Skeletal muscle tissue (tissue), 3 donors: ENCODE measurements at regions not wholly inside any gene's neighbourhood (a gene's known extent, or its start where the extent isn't known, plus 50 kb on each side); places are given as distances from the start of the nearest gene placed in this dataset.
"Not testable (repeated sequence)": the region's sequence is repeated elsewhere in the genome, so short reads cannot be mapped to it uniquely, and the experiment has no call there.

ENCODE experiments used
- H3K27ac ChIP-seq: one replicate; pipeline ENCODE4 v1.7.0; 2013; ENCODE audit warnings: mild to moderate bottlenecking, low read depth, low read length, inconsistent platforms
- H3K27me3 ChIP-seq, 3 donors: one replicate each; pipeline ENCODE4 v1.7.0; 2013; ENCODE audit warnings: low read length in 3 of 3; ENCODE audit not compliant: control insufficient read depth in 3 of 3, insufficient read depth in 3 of 3
- H3K36me3 ChIP-seq, 3 donors: one replicate each; pipeline ENCODE4 v1.7.0; 2013; ENCODE audit warnings: low read length in 3 of 3; ENCODE audit not compliant: control insufficient read depth in 3 of 3, insufficient read depth in 3 of 3
- H3K4me1 ChIP-seq, 3 donors: one replicate each; pipeline ENCODE4 v1.7.0; 2013; ENCODE audit warnings: low read length in 3 of 3, mild to moderate bottlenecking in 3 of 3; ENCODE audit not compliant: control insufficient read depth in 3 of 3, insufficient read depth in 3 of 3
- H3K4me3 ChIP-seq, 3 donors: one replicate each; pipeline ENCODE4 v1.7.0; 2013; ENCODE audit warnings: low read length in 3 of 3
- H3K9ac ChIP-seq, 3 donors: one replicate each; pipeline ENCODE4 v1.7.0; 2013; ENCODE audit warnings: low read length in 3 of 3, mild to moderate bottlenecking in 3 of 3, moderate library complexity in 2 of 3, low read depth in 1 of 3
- H3K9me3 ChIP-seq, 3 donors: one replicate each; pipeline ENCODE4 v1.7.0; 2013; ENCODE audit warnings: low read length in 3 of 3; ENCODE audit not compliant: control insufficient read depth in 3 of 3
- donor health status: Osteomylitis.

- Histone ChIP-seq H3K4me3 (no peak overlapping the region), H3K36me3 (no peaks in the 10 kb centered on the region), H3K4me1 (no peaks in the 10 kb centered on the region), H3K9ac (no peak overlapping the region), H3K27ac (no peak overlapping the region), H3K9me3 (no peaks in the 10 kb centered on the region), H3K27me3 (peaks cover 8 to 33% (median 14%) of the 10 kb centered on the region in 3 donors)
These were observed 96.6 kb upstream of the LRPAP1 start for GRCh38 chr4:3628868-3629175.

GRCh38 chr4:3627967-3628867 lies 96.0 kb upstream of the LRPAP1 start:
- not testable (repeated sequence) for H3K4me3 ChIP-seq, H3K27ac ChIP-seq, H3K4me1 ChIP-seq, H3K9ac ChIP-seq, H3K9me3 ChIP-seq, H3K36me3 ChIP-seq
- peaks cover 11 to 36% (median 14%) of the 10 kb centered on the region in 3 donors for H3K27me3 ChIP-seq

- not testable (repeated sequence) for H3K27ac ChIP-seq
- peaks cover 11 to 36% (median 14%) of the 10 kb centered on the region in 3 donors for H3K27me3 ChIP-seq
These were observed 95.2 kb upstream of the LRPAP1 start for GRCh38 chr4:3627456-3627855.

GRCh38 chr4:3626131-3626884 lies 94.1 kb upstream of the LRPAP1 start:
- H3K9me3 ChIP-seq, H3K36me3 ChIP-seq, H3K9ac ChIP-seq, H3K27ac ChIP-seq, H3K4me1 ChIP-seq, H3K4me3 ChIP-seq: not testable (repeated sequence)
- H3K27me3 ChIP-seq = peaks cover 11 to 36% (median 14%) of the 10 kb centered on the region in 3 donors

More at GRCh38 chr4:3627456-3627855, 95.2 kb upstream of the LRPAP1 start:
- not testable (repeated sequence) for H3K9ac ChIP-seq, H3K9me3 ChIP-seq, H3K36me3 ChIP-seq, H3K4me3 ChIP-seq, H3K4me1 ChIP-seq

GRCh38 chr4:3625286-3625875 lies 93.2 kb upstream of the LRPAP1 start:
- not testable (repeated sequence) for H3K27ac ChIP-seq, H3K9me3 ChIP-seq, H3K36me3 ChIP-seq, H3K4me1 ChIP-seq, H3K9ac ChIP-seq, H3K4me3 ChIP-seq
- H3K27me3 ChIP-seq = peaks cover 11 to 34% (median 14%) of the 10 kb centered on the region in 3 donors

- H3K27me3 ChIP-seq = peaks cover 11 to 26% (median 14%) of the 10 kb centered on the region in 3 donors
- not testable (repeated sequence) for H3K36me3 ChIP-seq, H3K27ac ChIP-seq, H3K4me3 ChIP-seq, H3K9ac ChIP-seq, H3K4me1 ChIP-seq, H3K9me3 ChIP-seq
These were observed 91.6 kb upstream of the LRPAP1 start for GRCh38 chr4:3623809-3624329.

GRCh38 chr4:3623106-3623505 lies 90.9 kb upstream of the LRPAP1 start:
- no peaks in the 10 kb centered on the region for H3K4me1 ChIP-seq
- no peak overlapping the region for H3K4me3 ChIP-seq
- H3K36me3 ChIP-seq = no peaks in the 10 kb centered on the region
- H3K9me3 ChIP-seq = no peaks in the 10 kb centered on the region
- H3K27ac ChIP-seq = no peak overlapping the region
- peaks cover 7 to 25% (median 14%) of the 10 kb centered on the region in 3 donors for H3K27me3 ChIP-seq
- H3K9ac ChIP-seq = no peak overlapping the region

GRCh38 chr4:3620365-3620764 lies 88.1 kb upstream of the LRPAP1 start:
- H3K9ac ChIP-seq, H3K36me3 ChIP-seq, H3K4me1 ChIP-seq, H3K9me3 ChIP-seq, H3K27ac ChIP-seq, H3K4me3 ChIP-seq: not testable (repeated sequence)
- peaks cover 3 to 15% (median 8%) of the 10 kb centered on the region in 3 donors for H3K27me3 ChIP-seq

GRCh38 chr4:3619698-3620097 lies 87.5 kb upstream of the LRPAP1 start:
- not testable (repeated sequence) for H3K9ac ChIP-seq, H3K4me3 ChIP-seq, H3K36me3 ChIP-seq, H3K27ac ChIP-seq, H3K4me1 ChIP-seq, H3K9me3 ChIP-seq
- peaks cover under 1 to 13% (median 8%) of the 10 kb centered on the region in 3 donors for H3K27me3 ChIP-seq

- H3K9ac ChIP-seq, H3K9me3 ChIP-seq, H3K36me3 ChIP-seq, H3K27ac ChIP-seq, H3K4me1 ChIP-seq, H3K4me3 ChIP-seq: not testable (repeated sequence)
- H3K27me3 ChIP-seq = peaks cover 0 to 10% (median 3%) of the 10 kb centered on the region in 3 donors
These were observed 86.1 kb upstream of the LRPAP1 start for GRCh38 chr4:3618341-3618740.
